GM18519 (cell line): ENCODE measurements at regions not wholly inside any gene's neighbourhood (a gene's known extent, or its start where the extent isn't known, plus 50 kb on each side); places are given as distances from the start of the nearest gene placed in this dataset.
"Not testable (repeated sequence)": the region's sequence is repeated elsewhere in the genome, so short reads cannot be mapped to it uniquely, and the experiment has no call there.

ENCODE experiments used
- ATAC-seq: cut with Tn5 transposase; IDR thresholded peaks from one replicate; pipeline ENCODE4 v1.9.1; 2021; ENCODE audit warnings: mild to moderate bottlenecking, moderate library complexity; ENCODE audit not compliant: unreplicated experiment, low FRiP score

DNA sequence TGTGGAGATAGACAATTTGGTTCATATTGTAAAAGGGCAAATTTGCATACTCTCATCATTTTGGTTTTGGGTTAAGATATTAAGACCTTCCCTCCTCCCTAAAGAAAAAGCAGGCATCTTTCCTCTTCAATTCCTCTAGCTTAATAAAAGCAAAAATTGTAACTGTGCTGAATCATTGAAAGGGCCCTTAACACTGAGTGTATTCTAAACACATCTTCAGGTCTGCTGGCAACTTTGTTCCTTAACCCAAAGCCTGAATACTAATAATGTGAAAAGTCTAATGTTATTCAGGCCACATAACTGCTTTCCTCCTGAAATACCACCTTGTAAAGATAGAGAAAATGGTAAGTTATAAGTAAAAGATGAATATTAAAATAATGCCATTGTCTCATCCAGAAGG lies 1200.5 kb upstream of the FAM98A start:
- ATAC-seq = no peak

DNA sequence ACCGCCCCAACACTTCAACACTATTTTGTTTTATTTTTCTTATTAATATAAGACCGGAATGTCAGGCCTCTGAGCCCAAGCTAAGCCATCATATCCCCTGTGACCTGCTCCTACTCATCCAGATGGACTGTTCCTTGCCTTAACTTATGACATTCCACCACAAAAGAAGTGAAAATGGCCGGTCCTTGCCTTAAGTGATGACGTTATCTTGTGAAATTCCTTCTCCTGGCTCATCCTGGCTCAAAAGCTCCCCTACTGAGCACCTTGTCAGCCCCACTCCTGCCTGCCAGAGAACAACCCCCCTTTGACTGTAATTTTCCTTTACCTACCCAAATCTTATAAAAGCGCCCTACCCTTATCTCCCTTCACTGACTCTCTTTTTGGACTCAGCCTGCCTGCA lies 1196.5 kb upstream of the FAM98A start:
- ATAC-seq = not testable (repeated sequence)

DNA sequence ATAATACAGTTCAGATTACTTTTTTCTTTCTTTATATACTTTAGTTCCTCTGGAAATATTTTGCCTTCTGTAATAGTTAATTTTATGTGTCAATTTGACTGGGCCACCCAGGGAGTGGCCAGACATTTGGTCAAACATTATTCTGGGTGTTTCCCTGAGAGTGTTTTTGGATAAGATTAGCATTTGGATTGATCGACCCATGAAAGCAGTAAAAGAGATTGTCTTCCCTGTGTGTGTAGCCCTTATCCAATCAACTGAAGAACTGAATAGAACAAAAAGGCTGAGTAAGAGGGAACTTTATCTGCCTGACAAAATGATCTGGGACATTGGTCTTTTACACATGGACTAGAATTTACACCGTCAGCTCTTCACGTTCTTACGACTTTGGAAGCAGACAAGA lies 1190.1 kb upstream of the FAM98A start:
- no peak for ATAC-seq

DNA sequence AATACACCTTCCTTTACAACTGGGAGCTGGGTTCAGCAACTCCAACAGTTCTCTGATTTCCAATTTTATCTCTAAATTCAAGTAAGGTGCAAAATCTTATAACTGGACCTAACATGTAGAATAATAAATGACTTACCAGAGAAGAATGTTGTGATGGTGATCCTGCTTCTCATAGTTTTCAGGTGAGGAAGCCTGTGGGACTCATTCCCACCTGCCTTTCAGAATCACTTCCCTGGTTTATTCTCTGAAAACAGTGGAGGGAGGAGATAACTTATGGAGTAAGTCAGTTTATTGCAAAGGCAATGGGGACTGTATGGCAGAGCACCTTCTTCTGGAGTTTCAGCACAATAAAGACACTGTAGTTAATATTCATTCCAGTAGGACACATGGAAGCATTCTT lies 1188.2 kb upstream of the FAM98A start:
- ATAC-seq = no peak

DNA sequence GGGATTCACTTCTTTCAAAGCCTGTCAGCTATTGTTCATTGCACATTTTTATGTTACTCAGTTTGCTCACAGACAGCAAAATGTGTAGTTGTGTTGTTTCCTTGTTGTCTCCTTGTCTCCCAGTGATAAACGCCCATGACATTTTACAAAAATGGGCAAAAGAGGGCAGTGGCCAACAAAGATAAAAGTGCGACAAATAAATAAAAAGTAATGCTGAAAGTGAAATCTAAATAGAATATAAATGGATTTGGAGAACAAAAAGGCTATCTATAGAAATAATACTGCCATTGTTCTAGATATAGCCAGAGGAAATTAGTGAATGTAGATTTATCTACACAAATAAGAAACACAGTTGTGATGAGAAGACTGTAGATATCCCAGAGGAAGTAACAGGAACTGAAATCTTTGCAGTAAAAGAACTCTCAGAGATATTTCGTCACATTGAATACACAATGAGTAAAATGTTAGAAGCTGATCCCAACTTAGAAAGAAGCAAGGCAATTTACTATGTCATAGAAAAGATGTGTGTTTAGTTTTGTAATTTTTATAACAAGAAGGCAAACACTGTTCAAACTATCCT lies 1186.2 kb upstream of the FAM98A start:
- ATAC-seq = no peak

DNA sequence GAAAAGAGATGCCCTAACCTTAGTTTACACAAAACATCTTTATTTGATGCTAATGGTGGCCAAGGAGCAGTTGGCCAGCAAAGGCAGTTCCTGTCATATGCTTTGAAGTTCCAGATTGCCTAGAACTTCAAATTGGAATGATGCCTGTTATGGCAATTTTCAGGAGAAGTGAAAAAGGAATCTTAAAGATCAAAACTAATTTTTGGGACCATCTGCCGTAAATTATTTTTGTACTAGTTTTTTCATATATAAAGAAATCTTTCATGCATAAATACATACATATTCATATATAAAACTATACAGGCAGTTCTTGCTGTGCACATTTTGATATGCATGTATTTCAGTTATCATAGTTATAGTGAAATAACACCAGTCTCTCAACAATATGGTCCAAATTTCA lies 1185.6 kb upstream of the FAM98A start:
- ATAC-seq = no peak

DNA sequence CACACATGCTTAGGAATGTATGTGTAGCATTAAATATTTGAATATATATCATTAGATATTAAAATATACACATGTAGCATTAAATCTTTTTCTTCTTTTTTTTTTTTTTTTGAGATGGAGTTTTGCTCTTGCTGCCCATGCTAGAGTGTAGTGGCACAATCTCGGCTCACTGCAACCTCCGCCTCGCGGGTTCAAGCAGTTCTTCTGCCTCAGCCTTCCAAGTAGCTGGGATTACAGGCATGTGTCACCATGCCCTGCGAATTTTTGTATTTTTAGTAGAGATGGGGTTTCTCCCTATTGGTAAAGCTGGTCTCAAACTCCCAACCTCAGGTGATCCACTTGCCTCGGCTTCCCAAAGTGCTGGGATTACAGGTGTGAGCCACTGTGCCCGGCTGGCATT lies 1151.6 kb upstream of the FAM98A start:
- ATAC-seq = not testable (repeated sequence)

DNA sequence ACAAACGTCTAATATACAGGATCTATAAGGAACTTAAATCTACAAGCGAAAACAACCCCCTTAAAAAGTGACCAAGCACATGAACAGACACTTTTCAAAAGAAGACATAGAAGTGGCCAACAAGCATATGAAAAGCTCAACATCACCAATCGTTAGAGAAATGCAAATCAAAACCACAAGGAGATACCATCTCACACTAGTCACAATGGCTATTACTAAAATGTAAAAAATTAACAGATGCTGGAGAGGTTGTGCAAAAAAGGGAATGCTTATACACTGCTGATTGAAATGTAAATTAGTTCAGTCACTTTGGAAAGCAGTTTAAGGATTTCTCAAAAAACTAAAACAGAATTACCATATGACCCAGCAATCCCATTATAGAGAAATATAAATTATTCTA lies 1148.5 kb upstream of the FAM98A start:
- no peak for ATAC-seq

DNA sequence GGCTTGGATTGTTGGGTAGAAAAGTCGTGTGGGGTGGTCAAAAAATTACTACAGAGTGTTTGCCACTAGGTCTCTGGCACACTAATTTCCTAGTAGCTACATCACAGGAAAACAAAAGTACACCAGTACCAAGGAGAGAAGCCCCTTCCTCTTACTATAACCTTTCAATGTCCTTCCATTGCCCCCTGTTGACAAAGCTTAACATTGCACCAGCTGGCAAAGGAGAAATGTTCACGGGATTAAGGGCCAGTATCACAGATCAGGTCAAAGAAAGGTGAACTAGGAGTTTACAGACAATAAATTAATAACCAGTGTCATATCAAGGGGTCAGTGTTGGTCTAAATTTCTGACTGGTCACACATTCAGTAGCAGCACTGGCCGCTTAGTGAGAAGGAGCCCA lies 1139.6 kb upstream of the FAM98A start:
- ATAC-seq = no peak

DNA sequence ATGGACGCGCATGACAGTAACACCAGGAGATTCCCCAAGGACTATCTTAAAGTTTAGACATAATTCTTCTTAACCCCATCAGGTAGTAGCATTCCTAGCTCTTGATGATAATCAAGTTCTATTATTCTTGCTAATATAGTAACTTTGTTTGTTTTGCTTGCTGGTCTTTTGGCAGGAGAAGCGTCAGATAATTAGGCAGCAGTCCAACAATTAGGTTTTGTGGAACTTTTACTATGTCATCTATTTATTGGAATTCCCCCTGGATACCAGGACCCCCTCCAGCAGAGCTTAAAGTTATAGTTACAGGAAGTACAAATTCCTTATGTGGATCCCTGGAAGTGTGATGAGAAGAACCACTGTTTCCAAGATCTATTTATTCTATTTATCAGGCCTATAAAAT lies 1138.0 kb upstream of the FAM98A start:
- no peak for ATAC-seq

DNA sequence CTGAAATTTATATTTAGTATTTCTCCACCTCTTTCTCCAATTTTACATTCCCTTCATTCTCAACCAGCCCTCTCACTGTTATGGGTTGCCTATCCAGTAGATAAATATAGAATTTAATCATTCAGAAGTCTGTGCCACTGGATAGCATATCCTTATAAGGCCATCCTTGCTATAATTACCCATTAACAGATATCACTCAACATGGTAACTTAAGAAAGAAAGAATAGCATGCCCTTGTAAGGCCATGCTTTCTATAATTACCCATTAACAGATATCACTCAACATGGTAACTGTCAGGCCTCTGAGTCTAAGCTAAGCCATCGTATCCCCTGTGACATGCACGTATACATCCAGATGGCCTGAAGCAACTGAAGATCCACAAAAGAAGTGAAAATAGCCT lies 1137.4 kb upstream of the FAM98A start:
- ATAC-seq = no peak

DNA sequence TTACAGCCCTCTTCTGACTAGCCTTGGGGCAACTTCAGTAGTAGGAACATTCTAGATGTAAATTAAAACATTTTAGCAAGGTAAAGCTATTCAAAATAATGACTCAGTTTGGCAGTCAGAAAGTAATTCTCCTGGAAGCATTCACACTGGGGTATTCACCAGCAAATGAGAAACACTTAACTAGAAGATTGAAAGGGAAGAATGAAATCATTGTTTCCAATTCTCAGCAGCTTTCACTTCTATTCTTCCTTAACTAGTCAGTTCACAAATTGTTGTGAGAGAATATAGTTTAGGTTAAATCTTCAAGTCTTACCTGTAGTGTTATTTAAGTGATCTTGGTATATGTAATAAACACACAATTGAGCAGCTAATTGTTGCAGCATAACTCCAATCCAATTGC lies 1135.6 kb upstream of the FAM98A start:
- no peak for ATAC-seq

DNA sequence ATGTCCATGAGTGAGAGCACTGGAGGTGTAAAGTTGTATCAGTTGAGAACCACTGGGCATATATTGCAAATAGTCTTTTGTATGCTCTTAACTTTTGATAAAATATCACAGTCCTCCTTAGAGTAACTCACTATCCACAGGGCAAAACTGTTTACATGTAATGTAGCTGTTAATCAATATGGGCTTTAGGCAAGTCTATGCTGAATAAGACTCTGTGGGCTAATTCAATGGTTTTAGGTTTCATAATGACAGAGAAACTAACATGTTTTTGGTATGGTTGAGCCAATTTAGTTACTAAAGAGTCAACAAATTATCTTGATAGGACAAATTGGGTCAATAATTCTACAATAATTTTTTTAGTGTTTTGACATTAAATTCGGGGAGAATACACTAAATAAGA lies 1134.9 kb upstream of the FAM98A start:
- no peak for ATAC-seq

DNA sequence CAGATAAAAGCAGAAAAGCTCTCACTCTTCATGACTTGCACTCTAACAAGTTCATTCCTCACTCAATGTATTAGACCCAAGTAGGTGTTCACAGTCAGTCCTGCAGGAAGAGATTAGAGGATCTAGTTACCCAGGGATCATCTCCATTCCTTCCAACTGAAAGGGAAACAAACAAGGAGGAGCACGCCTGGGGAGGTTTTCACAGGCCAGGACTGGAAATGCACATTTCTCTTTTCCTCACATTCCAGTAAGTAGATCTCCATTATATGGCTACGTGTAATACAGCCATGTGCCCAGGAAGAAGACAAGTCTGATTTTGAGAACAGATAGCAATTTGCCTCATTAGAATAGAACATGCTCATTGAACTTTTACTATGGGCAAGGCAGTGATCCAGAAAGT lies 1132.2 kb upstream of the FAM98A start:
- ATAC-seq = no peak

DNA sequence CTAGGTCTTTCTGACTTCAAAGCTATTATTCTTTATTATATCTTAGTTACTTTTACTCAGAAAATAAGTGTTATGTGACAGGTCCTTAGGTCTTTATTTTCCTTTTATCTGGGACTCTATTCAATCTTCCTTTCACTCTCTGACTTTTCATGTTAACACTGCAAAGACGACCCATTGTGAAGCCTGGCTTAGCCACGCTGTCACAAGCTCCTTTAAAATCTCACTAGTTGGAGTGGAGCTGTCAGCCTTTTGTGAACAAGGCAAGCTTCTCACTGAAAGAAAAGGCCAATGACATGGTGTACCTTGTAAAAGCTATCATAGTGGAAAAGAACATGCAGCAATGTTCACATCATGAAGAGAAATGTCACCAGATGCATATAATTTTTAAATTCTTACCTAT lies 1130.7 kb upstream of the FAM98A start:
- no peak for ATAC-seq

DNA sequence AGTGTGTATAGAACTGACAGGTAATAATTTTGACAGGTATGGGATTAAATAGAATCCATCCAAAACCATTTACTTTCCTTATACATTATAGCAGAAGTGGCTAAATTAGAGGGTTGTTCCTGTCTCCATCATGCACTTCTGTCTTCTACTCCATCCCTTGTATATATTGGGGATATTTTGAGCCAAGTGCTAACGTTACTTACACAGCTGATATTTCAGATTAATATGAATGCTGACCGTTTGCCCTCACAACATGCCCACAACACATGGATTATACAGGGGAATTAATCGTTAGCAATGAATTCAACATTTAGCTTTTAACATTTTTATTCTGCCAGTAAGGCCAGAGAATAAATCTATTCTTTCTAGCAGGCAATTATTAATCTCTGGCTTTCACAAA lies 1125.0 kb upstream of the FAM98A start:
- no peak for ATAC-seq

DNA sequence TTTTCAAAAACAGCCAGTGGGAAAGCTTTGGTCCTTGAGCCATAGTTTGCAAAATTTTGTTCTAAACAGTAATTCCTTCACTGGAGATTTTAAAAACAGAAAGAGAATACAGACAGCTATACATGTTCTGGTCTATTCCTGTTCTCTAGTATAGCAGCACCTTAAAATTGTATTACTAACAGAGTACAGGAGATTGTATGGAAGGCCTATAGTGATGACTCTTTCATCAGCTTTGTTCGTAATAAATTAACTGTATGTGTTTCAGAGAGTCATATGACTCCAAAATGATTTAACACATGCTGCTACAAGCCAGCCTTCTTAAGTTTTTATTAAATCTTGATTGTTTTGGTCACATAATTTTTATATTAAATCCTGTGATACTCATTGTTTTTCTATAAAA lies 1124.6 kb upstream of the FAM98A start:
- no peak for ATAC-seq

DNA sequence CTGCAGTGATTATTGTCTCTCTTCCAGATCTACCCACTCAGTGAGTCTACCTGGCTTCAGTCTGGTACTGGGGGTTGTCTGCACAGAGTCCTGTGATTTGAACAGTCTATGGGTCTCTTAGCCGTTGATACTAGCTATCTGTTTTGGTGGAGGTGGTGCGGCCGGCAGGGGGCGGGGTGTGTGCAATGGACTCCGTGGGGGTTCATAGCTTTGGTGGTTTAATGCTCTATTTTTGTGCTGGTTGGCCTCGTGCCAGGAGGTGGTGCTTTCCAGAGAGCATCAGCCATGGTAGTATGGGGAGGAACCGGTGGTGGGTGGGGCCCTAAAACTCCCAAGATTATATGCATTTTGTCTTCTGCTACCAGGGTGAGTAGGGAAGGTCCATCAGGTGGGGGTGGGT lies 1120.1 kb upstream of the FAM98A start:
- ATAC-seq = no peak

DNA sequence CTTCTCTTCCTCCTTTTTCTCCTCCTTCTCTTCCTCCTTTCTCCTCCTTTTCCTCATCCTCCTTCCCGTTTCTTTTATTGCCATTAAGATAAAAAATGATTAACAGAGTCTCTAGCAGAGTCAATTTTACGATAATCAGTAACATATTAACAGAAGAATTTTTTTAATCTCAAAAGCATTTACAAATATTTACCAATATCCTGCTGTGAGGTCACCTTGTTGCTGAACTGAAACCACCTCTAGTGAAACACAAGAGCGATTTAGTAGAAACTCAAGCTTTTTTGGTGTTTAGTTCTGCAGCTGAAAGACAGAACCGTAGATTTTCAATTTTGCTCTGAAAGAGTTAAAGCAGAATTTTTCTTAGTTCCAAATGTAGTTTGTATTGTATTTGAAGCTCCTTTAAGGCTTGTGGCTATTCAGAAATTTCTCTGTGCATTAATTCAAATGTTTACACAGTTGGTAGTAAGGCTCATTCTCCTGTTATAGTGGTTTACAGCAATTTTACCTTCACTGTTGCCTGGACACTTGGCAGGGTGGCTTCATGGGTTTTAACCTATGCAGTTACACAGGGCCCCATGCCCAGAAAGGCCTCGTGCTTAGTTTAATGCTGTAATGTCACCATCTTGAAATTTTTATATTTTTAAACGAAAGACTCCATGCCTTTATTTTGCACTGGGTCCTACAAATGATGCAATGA lies 1106.6 kb upstream of the FAM98A start:
- no peak for ATAC-seq

DNA sequence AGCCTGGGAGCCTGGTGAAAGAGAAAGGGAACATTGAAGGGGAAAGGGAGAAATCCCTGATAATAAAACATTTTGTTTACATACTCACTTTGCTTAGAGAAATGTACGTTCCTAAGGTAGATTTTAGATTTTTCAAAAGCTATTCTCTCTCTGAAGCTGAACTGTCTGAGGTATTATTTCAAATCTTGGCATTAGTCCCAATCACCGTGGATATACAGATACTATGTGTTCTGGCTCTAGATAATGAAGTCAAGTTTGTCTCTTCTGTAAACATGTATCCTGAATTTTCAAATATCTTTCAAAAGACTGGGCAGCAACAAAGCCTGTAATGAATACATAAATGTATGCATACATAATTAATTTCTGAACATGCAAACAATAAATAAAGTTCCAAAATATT lies 1104.2 kb upstream of the FAM98A start:
- no peak for ATAC-seq

DNA sequence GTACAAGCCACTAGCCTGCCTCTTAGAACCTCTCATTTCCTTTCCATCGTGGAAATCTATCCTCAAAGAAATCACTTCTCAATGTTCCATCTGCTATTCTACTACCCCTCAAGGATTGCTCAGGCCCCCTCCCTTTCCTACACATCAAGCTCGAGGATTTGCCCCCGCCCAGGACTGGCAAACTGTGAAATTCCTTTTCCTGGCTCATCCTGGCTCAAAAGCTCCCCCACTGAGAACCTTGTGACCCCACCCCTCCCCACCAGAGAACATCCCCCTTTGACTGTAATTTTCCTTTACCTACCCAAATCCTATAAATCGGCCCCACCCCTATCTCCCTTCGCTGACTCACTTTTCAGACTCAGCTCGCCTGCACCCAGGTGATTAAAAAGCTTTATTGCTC lies 1103.3 kb upstream of the FAM98A start:
- not testable (repeated sequence) for ATAC-seq

DNA sequence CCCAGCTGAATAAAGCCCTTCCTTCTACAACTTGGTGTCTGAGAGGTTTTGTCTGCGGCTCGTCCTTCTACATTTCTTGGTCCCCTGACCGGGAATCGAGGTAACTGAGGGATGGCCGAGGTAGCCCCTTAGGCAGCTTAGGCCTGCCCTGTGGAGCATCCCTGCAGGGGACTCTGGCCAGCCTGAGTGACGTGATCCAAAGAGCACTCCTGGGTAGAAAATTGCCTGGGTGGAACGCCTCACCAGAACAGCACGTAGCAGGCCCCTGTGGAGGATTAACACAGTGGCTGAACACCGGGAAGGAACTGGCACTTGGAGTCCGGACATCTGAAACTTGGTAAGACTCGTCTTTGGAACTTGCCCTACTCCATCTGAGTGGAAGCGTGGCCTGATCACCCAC lies 1078.5 kb upstream of the FAM98A start:
- not testable (repeated sequence) for ATAC-seq

DNA sequence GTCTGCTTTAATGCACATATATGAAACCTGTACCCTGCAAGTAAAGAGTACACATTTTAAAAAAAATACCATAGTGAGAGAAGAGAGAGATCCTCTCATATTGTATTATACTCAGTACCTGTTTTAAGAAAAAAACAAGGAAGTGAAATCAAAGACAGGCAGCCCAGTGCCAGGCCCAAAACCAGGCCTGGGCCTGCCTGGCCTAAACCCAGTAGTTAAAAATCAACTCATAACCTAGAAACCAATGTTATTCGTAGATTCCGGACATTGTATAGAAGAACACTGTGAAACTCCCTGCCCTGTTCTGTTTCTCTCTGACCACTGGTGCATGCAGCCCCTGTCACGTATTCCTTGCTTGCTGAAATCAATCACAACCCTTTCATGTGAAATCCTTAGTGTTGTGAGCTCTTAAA lies 1078.0 kb upstream of the FAM98A start:
- ATAC-seq = not testable (repeated sequence)
